ENCODE measurements at regions not wholly inside any gene's neighbourhood (a gene's known extent, or its start where the extent isn't known, plus 50 kb on each side); places are given as distances from the start of the nearest gene placed in this dataset.
A peak's percentile ranks its signal among the peaks of the same experiment; 100 is the strongest.

DNA sequence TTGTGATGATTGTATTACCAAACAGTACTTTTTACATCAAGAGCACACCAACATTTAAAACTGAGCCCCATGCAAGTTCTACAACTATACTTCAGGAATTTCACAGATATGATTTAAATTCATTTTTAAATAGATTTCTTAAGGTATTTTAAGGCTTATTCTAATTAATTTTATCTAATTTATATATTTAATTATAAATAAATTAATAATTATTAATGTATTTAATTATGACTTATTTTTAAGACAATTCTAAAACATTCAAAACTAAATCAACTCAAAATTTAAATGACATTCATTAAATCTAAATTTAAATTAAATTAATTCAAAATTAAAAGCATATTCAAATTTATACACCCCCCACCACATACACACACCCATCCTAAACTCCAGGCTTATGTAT, 299.2 kb downstream of the NFIB start:
- Histone ChIP-seq H3K9ac (ENCODE audit: extremely low read depth, low read length, poor library complexity, severe bottlenecking) (no peak overlapping the region), H3K27me3 (ENCODE audit: control insufficient read depth, insufficient read depth, low read length, poor library complexity, severe bottlenecking) (no peaks in the 10 kb centered on the region), H3K36me3 (ENCODE audit: control insufficient read depth, insufficient read depth, low read length) (no peaks in the 10 kb centered on the region), H3K9me3 (ENCODE audit: control insufficient read depth, low read length) (no peaks in the 10 kb centered on the region), H3K4me1 (ENCODE audit: control insufficient read depth, insufficient read depth, low read length) (no peaks in the 10 kb centered on the region), H3K4me3 (ENCODE audit: low read length) (no peak overlapping the region), H3K27ac (ENCODE audit: low read depth, low read length) (no peak overlapping the region)
- H3K27ac Mint-ChIP-seq: no peak overlapping the region
- H3K4me3 Mint-ChIP-seq: no peak overlapping the region
- DNase-seq: no peak
- no peaks in the 10 kb centered on the region for H3K9me3 Mint-ChIP-seq
- no peaks in the 10 kb centered on the region for H3K36me3 Mint-ChIP-seq (ENCODE audit: low read depth)
- H3K4me1 Mint-ChIP-seq: peaks cover 5% of the 10 kb centered on the region
- no peak for TF ChIP-seq CTCF (conservative IDR thresholded peaks at IDR 0.05)
- H3K27me3 Mint-ChIP-seq (ENCODE audit: insufficient read depth): no peaks in the 10 kb centered on the region

GRCh38 chr9:14014218-14014617, 299.7 kb downstream of the NFIB start:
- Histone ChIP-seq H3K9ac (ENCODE audit: extremely low read depth, low read length, poor library complexity, severe bottlenecking) (no peak overlapping the region), H3K4me1 (ENCODE audit: control insufficient read depth, insufficient read depth, low read length) (no peaks in the 10 kb centered on the region), H3K27ac (ENCODE audit: low read depth, low read length) (no peak overlapping the region), H3K27me3 (ENCODE audit: control insufficient read depth, insufficient read depth, low read length, poor library complexity, severe bottlenecking) (no peaks in the 10 kb centered on the region), H3K9me3 (ENCODE audit: control insufficient read depth, low read length) (no peaks in the 10 kb centered on the region), H3K4me3 (ENCODE audit: low read length) (no peak overlapping the region), H3K36me3 (ENCODE audit: control insufficient read depth, insufficient read depth, low read length) (no peaks in the 10 kb centered on the region)
- TF ChIP-seq CTCF (conservative IDR thresholded peaks at IDR 0.05): no peak
- DNase-seq: no peak
- Mint-ChIP-seq H3K36me3 (ENCODE audit: low read depth) (no peaks in the 10 kb centered on the region), H3K4me3 (no peak overlapping the region), H3K27me3 (ENCODE audit: insufficient read depth) (no peaks in the 10 kb centered on the region), H3K27ac (no peak overlapping the region), H3K9me3 (no peaks in the 10 kb centered on the region), H3K4me1 (peaks cover 5% of the 10 kb centered on the region)

DNA sequence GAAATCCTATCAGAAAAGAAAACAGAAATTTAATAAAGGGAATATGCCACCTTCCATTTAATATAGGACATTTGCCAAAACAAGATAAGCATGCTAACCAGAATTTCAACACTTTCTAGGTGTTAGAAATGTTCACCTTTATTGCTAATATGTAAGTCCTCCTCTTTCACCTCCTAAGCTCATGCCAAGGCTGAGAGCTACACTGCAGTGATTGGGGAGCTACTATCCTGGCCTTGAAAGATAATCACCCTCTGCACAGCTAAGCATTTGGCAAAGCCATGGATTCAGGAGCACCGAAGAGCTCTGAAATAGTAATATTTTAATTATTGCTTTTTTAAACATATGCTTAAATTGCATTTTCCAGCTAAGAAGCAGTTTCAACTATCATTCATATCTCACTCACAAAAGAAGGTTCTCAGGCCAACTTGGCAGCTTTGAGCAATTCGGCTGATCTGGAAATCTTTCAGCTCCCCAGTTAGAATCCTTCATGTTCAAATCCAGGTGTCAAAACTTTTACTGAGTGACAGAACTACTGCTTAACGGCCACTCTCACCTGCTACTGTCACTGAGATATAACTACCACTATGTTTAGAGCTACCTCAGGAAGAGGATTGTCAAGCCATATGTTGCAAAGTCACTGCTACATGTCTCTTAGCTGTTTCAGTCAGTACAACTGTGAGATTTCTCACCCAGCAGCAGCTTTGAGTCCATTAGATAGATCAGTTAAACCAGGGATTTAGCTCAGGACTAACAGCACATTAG, 302.0 kb downstream of the NFIB start:
- no peaks in the 10 kb centered on the region for H3K9me3 Mint-ChIP-seq
- no peak overlapping the region for H3K4me3 Mint-ChIP-seq
- WGBS, 2 experiments (ENCODE audit: insufficient coverage in 1 of 2, insufficient read length in 1 of 2): 93 to 100% methylated on average over 2 to 3 of the region's 3 CpGs
- H3K4me1 ChIP-seq (ENCODE audit: control insufficient read depth, insufficient read depth, low read length): no peaks in the 10 kb centered on the region
- peaks cover 2% of the 10 kb centered on the region for H3K27me3 Mint-ChIP-seq (ENCODE audit: insufficient read depth)
- H3K27ac Mint-ChIP-seq: no peak overlapping the region
- no peaks in the 10 kb centered on the region for H3K36me3 Mint-ChIP-seq (ENCODE audit: low read depth)
- DNase-seq: peak; percentile 15
- TF ChIP-seq CTCF (conservative IDR thresholded peaks at IDR 0.05): no peak
- no peak overlapping the region for H3K4me3 ChIP-seq (ENCODE audit: low read length)
- no peaks in the 10 kb centered on the region for H3K9me3 ChIP-seq (ENCODE audit: control insufficient read depth, low read length)
- H3K9ac ChIP-seq (ENCODE audit: extremely low read depth, low read length, poor library complexity, severe bottlenecking): no peak overlapping the region
- H3K4me1 Mint-ChIP-seq: peaks cover 1% of the 10 kb centered on the region
- no peaks in the 10 kb centered on the region for H3K36me3 ChIP-seq (ENCODE audit: control insufficient read depth, insufficient read depth, low read length)
- no peak overlapping the region for H3K27ac ChIP-seq (ENCODE audit: low read depth, low read length)
- no peaks in the 10 kb centered on the region for H3K27me3 ChIP-seq (ENCODE audit: control insufficient read depth, insufficient read depth, low read length, poor library complexity, severe bottlenecking)
